ENCODE measurements at regions not wholly inside any gene's neighbourhood (a gene's known extent, or its start where the extent isn't known, plus 50 kb on each side); places are given as distances from the start of the nearest gene placed in this dataset.

DNA sequence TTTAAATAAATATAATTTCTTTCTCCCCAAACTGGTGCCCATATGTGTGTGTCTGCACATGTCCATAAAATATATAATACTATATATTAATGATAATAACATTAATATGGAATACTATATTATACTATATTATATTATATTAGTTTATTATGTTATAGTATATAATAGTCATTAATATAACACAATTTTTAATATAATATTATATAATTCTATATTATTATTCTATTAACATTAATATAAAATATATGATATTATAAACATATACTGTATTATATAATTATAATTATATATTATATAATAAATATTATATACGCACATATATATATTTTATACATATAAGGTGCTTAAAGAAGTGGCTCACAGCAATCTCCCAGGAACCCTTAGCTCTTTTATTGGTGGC, 513.0 kb upstream of the CDH11 start:
- ChIA-PET POLR2A (no interaction called here), CTCF (no interaction called here)
- Mint-ChIP-seq H3K4me3 (no peak overlapping the region), H3K9me3 (ENCODE audit: insufficient read depth) (peaks cover 3% of the 10 kb centered on the region), H3K27ac (no peak overlapping the region), H3K4me1 (no peaks in the 10 kb centered on the region), H3K27me3 (no peaks in the 10 kb centered on the region)
- H3K4me1 ChIP-seq (ENCODE audit: control insufficient read depth in 2 of 2, insufficient read depth in 2 of 2, low read length in 2 of 2) = no peaks in the 10 kb centered on the region
- H3K4me3 ChIP-seq (ENCODE audit: control extremely low read depth in 1 of 5, extremely low read depth in 1 of 5, insufficient read depth in 1 of 5, low read depth in 2 of 5, low read length in 4 of 5) = no peak overlapping the region
- intact Hi-C loops (cut with micrococcal nuclease) = no loop called here
- ATAC-seq (ENCODE audit: low read depth) (no peak), DNase-seq (no peak)
- no peak overlapping the region for H3K4me2 ChIP-seq (replicated peaks; ENCODE audit: low read depth, low read length, poor library complexity, severe bottlenecking)
- no peaks in the 10 kb centered on the region for H3K27me3 ChIP-seq (replicated peaks in 1 of 4; ENCODE audit: control extremely low read depth in 1 of 4, control insufficient read depth in 3 of 4, insufficient read depth in 4 of 4, low read length in 3 of 4)
- H3K79me2 ChIP-seq (ENCODE audit: control insufficient read depth, insufficient read depth, low read length) = no peaks in the 10 kb centered on the region
- H3K9me3 ChIP-seq (ENCODE audit: control extremely low read depth in 1 of 3, control insufficient read depth in 2 of 3, insufficient read depth in 1 of 3, low read length in 2 of 3) = peaks cover 0 to 4% (median 0%) of the 10 kb centered on the region in 3 donors
- no peak overlapping the region for H3K27ac ChIP-seq (ENCODE audit: low read length in 2 of 2)
- H3K36me3 ChIP-seq (replicated peaks in 1 of 2; ENCODE audit: control extremely low read depth in 1 of 2, control insufficient read depth in 1 of 2, extremely low read depth in 1 of 2, insufficient read depth in 2 of 2, low read length in 1 of 2) = no peaks in the 10 kb centered on the region
- H4K20me1 ChIP-seq (ENCODE audit: control insufficient read depth, insufficient read depth, low read length, poor library complexity, severe bottlenecking) = no peaks in the 10 kb centered on the region
- H2AFZ ChIP-seq (ENCODE audit: insufficient read depth, low read depth, low read length, poor library complexity, severe bottlenecking) = no peak overlapping the region
- TF ChIP-seq, protein P1, sequence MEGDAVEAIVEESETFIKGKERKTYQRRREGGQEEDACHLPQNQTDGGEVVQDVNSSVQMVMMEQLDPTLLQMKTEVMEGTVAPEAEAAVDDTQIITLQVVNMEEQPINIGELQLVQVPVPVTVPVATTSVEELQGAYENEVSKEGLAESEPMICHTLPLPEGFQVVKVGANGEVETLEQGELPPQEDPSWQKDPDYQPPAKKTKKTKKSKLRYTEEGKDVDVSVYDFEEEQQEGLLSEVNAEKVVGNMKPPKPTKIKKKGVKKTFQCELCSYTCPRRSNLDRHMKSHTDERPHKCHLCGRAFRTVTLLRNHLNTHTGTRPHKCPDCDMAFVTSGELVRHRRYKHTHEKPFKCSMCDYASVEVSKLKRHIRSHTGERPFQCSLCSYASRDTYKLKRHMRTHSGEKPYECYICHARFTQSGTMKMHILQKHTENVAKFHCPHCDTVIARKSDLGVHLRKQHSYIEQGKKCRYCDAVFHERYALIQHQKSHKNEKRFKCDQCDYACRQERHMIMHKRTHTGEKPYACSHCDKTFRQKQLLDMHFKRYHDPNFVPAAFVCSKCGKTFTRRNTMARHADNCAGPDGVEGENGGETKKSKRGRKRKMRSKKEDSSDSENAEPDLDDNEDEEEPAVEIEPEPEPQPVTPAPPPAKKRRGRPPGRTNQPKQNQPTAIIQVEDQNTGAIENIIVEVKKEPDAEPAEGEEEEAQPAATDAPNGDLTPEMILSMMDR (IDR thresholded peaks at IDR 0.05) = no peak
- no peak for TF ChIP-seq EZH2 (IDR thresholded peaks at IDR 0.05; ENCODE audit: borderline replicate concordance, insufficient read depth, low read depth, low read length, poor library complexity, severe bottlenecking)
- H3K9ac ChIP-seq (ENCODE audit: low read length) = no peak overlapping the region
- no CpG with 5 or more reads among the region's 1 CpG for WGBS (ENCODE audit: insufficient coverage)

DNA sequence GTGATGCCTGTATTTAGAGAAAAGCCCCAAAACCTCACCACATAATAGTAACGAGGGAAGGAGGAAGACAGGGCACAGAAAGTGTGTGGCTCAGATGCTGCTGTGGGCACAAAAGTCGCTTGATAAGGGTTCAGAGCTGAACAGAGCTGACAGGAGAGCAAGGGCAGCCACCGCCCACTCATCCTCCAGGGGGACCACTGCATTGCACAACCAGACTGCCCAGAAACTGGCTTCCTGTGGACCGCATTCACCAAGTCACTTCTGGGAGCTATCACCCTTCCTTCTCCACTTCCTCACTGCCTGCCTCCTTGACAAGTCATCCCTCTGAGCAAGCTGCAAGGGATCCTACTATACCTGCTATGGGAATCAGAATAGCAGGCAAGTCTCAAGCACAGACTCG, 512.4 kb upstream of the CDH11 start:
- H4K20me1 ChIP-seq (ENCODE audit: control insufficient read depth, insufficient read depth, low read length, poor library complexity, severe bottlenecking) = no peaks in the 10 kb centered on the region
- no peak for DNase-seq
- no peak overlapping the region for H3K4me3 Mint-ChIP-seq
- H3K4me1 Mint-ChIP-seq = no peaks in the 10 kb centered on the region
- TF ChIP-seq, protein P1 (IDR thresholded peaks at IDR 0.05) = no peak
- no peak for TF ChIP-seq EZH2 (IDR thresholded peaks at IDR 0.05; ENCODE audit: borderline replicate concordance, insufficient read depth, low read depth, low read length, poor library complexity, severe bottlenecking)
- peaks cover 0 to 4% (median 0%) of the 10 kb centered on the region in 3 donors for H3K9me3 ChIP-seq (ENCODE audit: control extremely low read depth in 1 of 3, control insufficient read depth in 2 of 3, insufficient read depth in 1 of 3, low read length in 2 of 3)
- H3K27me3 ChIP-seq (replicated peaks in 1 of 4; ENCODE audit: control extremely low read depth in 1 of 4, control insufficient read depth in 3 of 4, insufficient read depth in 4 of 4, low read length in 3 of 4) = no peaks in the 10 kb centered on the region
- H3K27me3 Mint-ChIP-seq = no peaks in the 10 kb centered on the region
- H3K4me3 ChIP-seq (ENCODE audit: control extremely low read depth in 1 of 5, extremely low read depth in 1 of 5, insufficient read depth in 1 of 5, low read depth in 2 of 5, low read length in 4 of 5) = no peak overlapping the region
- no peak overlapping the region for H3K4me2 ChIP-seq (replicated peaks; ENCODE audit: low read depth, low read length, poor library complexity, severe bottlenecking)
- 40% methylated on average over 3 of the region's 5 CpGs for WGBS (ENCODE audit: insufficient coverage)
- no peak overlapping the region for H2AFZ ChIP-seq (ENCODE audit: insufficient read depth, low read depth, low read length, poor library complexity, severe bottlenecking)
- H3K36me3 ChIP-seq (replicated peaks in 1 of 2; ENCODE audit: control extremely low read depth in 1 of 2, control insufficient read depth in 1 of 2, extremely low read depth in 1 of 2, insufficient read depth in 2 of 2, low read length in 1 of 2) = no peaks in the 10 kb centered on the region
- no peak overlapping the region for H3K27ac Mint-ChIP-seq
- peaks cover 3% of the 10 kb centered on the region for H3K9me3 Mint-ChIP-seq (ENCODE audit: insufficient read depth)
- CTCF ChIA-PET = no interaction called here
- H3K4me1 ChIP-seq (ENCODE audit: control insufficient read depth in 2 of 2, insufficient read depth in 2 of 2, low read length in 2 of 2) = no peaks in the 10 kb centered on the region
- H3K9ac ChIP-seq (ENCODE audit: low read length) = no peak overlapping the region
- no peak overlapping the region for H3K27ac ChIP-seq (ENCODE audit: low read length in 2 of 2)
- H3K79me2 ChIP-seq (ENCODE audit: control insufficient read depth, insufficient read depth, low read length) = no peaks in the 10 kb centered on the region
- intact Hi-C loops (cut with micrococcal nuclease) = no loop called here
- POLR2A ChIA-PET = no interaction called here
- no peak for ATAC-seq (ENCODE audit: low read depth)
